ENCODE measurements at regions not wholly inside any gene's neighbourhood (a gene's known extent, or its start where the extent isn't known, plus 50 kb on each side); places are given as distances from the start of the nearest gene placed in this dataset.

DNA sequence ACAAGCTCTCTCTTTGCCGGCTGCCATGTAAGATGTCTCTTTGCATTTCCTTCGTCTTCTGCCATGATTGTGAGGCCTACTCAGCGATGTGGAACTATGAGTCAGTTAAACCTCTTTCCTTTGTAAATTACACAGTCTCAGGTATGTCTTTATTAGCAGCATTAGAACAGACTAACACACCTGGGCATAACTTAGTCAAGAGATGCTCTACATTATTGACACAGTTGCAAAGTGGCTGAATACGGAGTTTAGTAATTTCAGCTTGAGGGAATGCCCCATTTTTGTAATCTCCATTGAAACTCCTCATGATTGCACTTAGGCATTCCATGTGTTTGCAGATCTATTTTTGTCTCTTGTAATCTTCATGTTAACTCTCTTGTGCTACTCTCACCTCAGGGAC is 299.5 kb upstream of the HAND2 start:
- H3K79me2 ChIP-seq (ENCODE audit: insufficient read depth, low read depth), result no peaks in the 10 kb centered on the region
- TF ChIP-seq CTCF (conservative IDR thresholded peaks at IDR 0.05; ENCODE audit: low read depth, low read length), result no peak

GRCh38 chr4:173827707-173828106 is 297.7 kb upstream of the HAND2 start:
- H4K20me1 ChIP-seq (ENCODE audit: insufficient read depth), result no peaks in the 10 kb centered on the region
- TF ChIP-seq CTCF (conservative IDR thresholded peaks at IDR 0.05; ENCODE audit: low read depth, low read length), result peak; percentile 29; the same call in 1 of the 2 replicates
- no peaks in the 10 kb centered on the region for H3K4me1 ChIP-seq (ENCODE audit: low read depth, poor library complexity, severe bottlenecking)
- H2AFZ ChIP-seq (ENCODE audit: low read depth), result no peak overlapping the region
- H3K4me2 ChIP-seq, result no peak overlapping the region
- no peaks in the 10 kb centered on the region for H3K36me3 ChIP-seq (ENCODE audit: insufficient read depth)
- H3K9ac ChIP-seq, result no peak overlapping the region
- no peak overlapping the region for H3K4me3 ChIP-seq (IDR thresholded peaks at IDR 0.05; ENCODE audit: insufficient read depth, low read depth, low read length)
- no peak overlapping the region for H3K27ac ChIP-seq
- H3K27me3 ChIP-seq (ENCODE audit: insufficient read depth, low read depth), result no peaks in the 10 kb centered on the region
- no peaks in the 10 kb centered on the region for H3K79me2 ChIP-seq (ENCODE audit: insufficient read depth, low read depth)

More for the DNA sequence above, 299.5 kb upstream of the HAND2 start:
- Histone ChIP-seq H3K27ac (no peak overlapping the region), H3K36me3 (ENCODE audit: insufficient read depth) (no peaks in the 10 kb centered on the region), H3K27me3 (ENCODE audit: insufficient read depth, low read depth) (no peaks in the 10 kb centered on the region), H3K4me1 (ENCODE audit: low read depth, poor library complexity, severe bottlenecking) (no peaks in the 10 kb centered on the region), H3K4me2 (no peak overlapping the region), H2AFZ (ENCODE audit: low read depth) (no peak overlapping the region), H3K9ac (no peak overlapping the region), H3K4me3 (IDR thresholded peaks at IDR 0.05; ENCODE audit: insufficient read depth, low read depth, low read length) (no peak overlapping the region), H4K20me1 (ENCODE audit: insufficient read depth) (no peaks in the 10 kb centered on the region)

DNA sequence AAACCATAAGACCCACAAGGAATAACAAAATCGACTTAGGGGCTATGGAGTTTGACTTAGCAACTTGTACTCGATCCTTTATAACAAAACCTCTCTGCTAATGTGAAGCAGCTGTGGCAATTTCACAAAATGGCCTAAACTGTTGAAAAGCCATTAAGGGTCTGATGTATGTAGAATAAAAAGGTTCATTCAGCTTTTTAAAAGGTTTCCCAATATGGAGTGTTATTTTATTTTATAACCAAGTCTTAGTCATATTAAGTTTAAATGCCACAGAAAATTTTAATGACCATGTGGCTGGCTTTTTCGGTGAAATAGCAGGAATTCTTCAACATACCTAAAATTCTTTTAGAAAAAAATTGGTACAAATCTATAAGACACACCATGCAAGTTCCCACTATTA is 291.8 kb upstream of the HAND2 start:
- H3K27ac ChIP-seq, result no peak overlapping the region
- no peak overlapping the region for H2AFZ ChIP-seq (ENCODE audit: low read depth)
- no peak for TF ChIP-seq CTCF (conservative IDR thresholded peaks at IDR 0.05; ENCODE audit: low read depth, low read length)
- H3K4me2 ChIP-seq, result no peak overlapping the region
- no peak overlapping the region for H3K9ac ChIP-seq
- no peaks in the 10 kb centered on the region for H3K4me1 ChIP-seq (ENCODE audit: low read depth, poor library complexity, severe bottlenecking)
- no peaks in the 10 kb centered on the region for H3K79me2 ChIP-seq (ENCODE audit: insufficient read depth, low read depth)
- no peaks in the 10 kb centered on the region for H4K20me1 ChIP-seq (ENCODE audit: insufficient read depth)
- no peak overlapping the region for H3K4me3 ChIP-seq (IDR thresholded peaks at IDR 0.05; ENCODE audit: insufficient read depth, low read depth, low read length)
- no peaks in the 10 kb centered on the region for H3K27me3 ChIP-seq (ENCODE audit: insufficient read depth, low read depth)
- H3K36me3 ChIP-seq (ENCODE audit: insufficient read depth), result no peaks in the 10 kb centered on the region

DNA sequence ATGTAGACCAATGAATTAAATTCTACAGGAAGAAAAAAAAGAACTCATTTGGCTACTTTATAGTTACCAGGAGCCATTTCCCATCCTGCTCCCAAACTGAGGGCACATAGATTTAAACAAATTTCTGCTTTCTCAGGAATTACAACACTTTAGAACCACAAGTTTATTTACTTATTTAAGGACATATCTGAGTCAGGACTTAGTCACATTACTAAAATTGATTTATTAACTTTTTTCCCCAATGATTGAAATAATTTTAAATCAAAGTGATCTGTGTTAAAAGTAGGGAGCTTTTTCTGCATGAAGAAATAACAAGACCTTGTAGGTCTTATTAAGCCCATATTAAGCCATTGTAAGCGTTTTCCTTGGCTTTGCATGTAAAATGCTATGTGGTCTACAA is 291.0 kb upstream of the HAND2 start:
- no peaks in the 10 kb centered on the region for H3K79me2 ChIP-seq (ENCODE audit: insufficient read depth, low read depth)
- no peak overlapping the region for H3K27ac ChIP-seq

More for the DNA sequence above, 291.0 kb upstream of the HAND2 start:
- no peak overlapping the region for H3K4me3 ChIP-seq (IDR thresholded peaks at IDR 0.05; ENCODE audit: insufficient read depth, low read depth, low read length)
- H3K9ac ChIP-seq, result no peak overlapping the region
- H3K4me2 ChIP-seq, result no peak overlapping the region
- H3K27me3 ChIP-seq (ENCODE audit: insufficient read depth, low read depth), result no peaks in the 10 kb centered on the region
- no peak for TF ChIP-seq CTCF (conservative IDR thresholded peaks at IDR 0.05; ENCODE audit: low read depth, low read length)
- no peaks in the 10 kb centered on the region for H4K20me1 ChIP-seq (ENCODE audit: insufficient read depth)
- no peaks in the 10 kb centered on the region for H3K36me3 ChIP-seq (ENCODE audit: insufficient read depth)
- no peak overlapping the region for H2AFZ ChIP-seq (ENCODE audit: low read depth)
- no peaks in the 10 kb centered on the region for H3K4me1 ChIP-seq (ENCODE audit: low read depth, poor library complexity, severe bottlenecking)
